ENCODE measurements at regions not wholly inside any gene's neighbourhood (a gene's known extent, or its start where the extent isn't known, plus 50 kb on each side); places are given as distances from the start of the nearest gene placed in this dataset.

- no peaks in the 10 kb centered on the region for H3K4me1 ChIP-seq (ENCODE audit: control insufficient read depth, extremely low read depth, insufficient read depth, low read length)
- H3K27ac ChIP-seq (ENCODE audit: insufficient read depth, low read depth, low read length): no peak overlapping the region
- no peaks in the 10 kb centered on the region for H3K36me3 ChIP-seq (ENCODE audit: control insufficient read depth in 2 of 2, extremely low read depth in 1 of 2, insufficient read depth in 2 of 2, low read length in 2 of 2)
- ChIA-PET CTCF (interaction anchor here (1.2 kb wide), 1 partner anchor 18 kb away, joined by 3 read pairs; no protein-coding TSS in a partner anchor), POLR2A (no interaction called here)
- TF ChIP-seq EZH2 (IDR thresholded peaks at IDR 0.05; ENCODE audit: borderline replicate concordance, low read depth, low read length, severe bottlenecking) (no peak), POLR2AphosphoS5 (IDR thresholded peaks at IDR 0.05; ENCODE audit: insufficient read depth, low read depth, low read length) (no peak), GATA2 (IDR thresholded peaks at IDR 0.05; ENCODE audit: insufficient read depth, insufficient read length, low read depth, low read length) (no peak), POLR2A (IDR thresholded peaks at IDR 0.05; ENCODE audit: low read depth, low read length) (no peak), FOS (IDR thresholded peaks at IDR 0.05; ENCODE audit: borderline replicate concordance, insufficient read depth, low read length) (no peak), MYC (IDR thresholded peaks at IDR 0.05; ENCODE audit: low read depth, low read length) (no peak), JUN (IDR thresholded peaks at IDR 0.05; ENCODE audit: borderline replicate concordance, insufficient read depth, insufficient read length, low read depth) (no peak)
- TF ChIP-seq, protein P1, sequence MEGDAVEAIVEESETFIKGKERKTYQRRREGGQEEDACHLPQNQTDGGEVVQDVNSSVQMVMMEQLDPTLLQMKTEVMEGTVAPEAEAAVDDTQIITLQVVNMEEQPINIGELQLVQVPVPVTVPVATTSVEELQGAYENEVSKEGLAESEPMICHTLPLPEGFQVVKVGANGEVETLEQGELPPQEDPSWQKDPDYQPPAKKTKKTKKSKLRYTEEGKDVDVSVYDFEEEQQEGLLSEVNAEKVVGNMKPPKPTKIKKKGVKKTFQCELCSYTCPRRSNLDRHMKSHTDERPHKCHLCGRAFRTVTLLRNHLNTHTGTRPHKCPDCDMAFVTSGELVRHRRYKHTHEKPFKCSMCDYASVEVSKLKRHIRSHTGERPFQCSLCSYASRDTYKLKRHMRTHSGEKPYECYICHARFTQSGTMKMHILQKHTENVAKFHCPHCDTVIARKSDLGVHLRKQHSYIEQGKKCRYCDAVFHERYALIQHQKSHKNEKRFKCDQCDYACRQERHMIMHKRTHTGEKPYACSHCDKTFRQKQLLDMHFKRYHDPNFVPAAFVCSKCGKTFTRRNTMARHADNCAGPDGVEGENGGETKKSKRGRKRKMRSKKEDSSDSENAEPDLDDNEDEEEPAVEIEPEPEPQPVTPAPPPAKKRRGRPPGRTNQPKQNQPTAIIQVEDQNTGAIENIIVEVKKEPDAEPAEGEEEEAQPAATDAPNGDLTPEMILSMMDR (IDR thresholded peaks at IDR 0.05; ENCODE audit: extremely low read depth in 1 of 2, insufficient read depth in 1 of 2, low read depth in 1 of 2, low read length in 2 of 2): no peak
- TF ChIP-seq, protein P2, sequence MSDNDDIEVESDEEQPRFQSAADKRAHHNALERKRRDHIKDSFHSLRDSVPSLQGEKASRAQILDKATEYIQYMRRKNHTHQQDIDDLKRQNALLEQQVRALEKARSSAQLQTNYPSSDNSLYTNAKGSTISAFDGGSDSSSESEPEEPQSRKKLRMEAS (IDR thresholded peaks at IDR 0.05; ENCODE audit: insufficient read depth, insufficient read length): no peak
- dilution Hi-C loops (cut with MboI; ENCODE audit: extremely low pct_ligation_motif_present, low sequenced_read_pairs): no loop called here
- H3K9ac ChIP-seq (replicated peaks; ENCODE audit: extremely low read depth, insufficient read depth, low read length): no peak overlapping the region
- H3K4me2 ChIP-seq (ENCODE audit: insufficient read depth, low read length): no peak overlapping the region
- H3K4me3 ChIP-seq (replicated peaks in 1 of 3; ENCODE audit: insufficient read depth in 1 of 3, low read depth in 1 of 3, low read length in 3 of 3): no peak overlapping the region
- no peaks in the 10 kb centered on the region for H3K9me1 ChIP-seq (replicated peaks; ENCODE audit: control insufficient read depth, extremely low read depth, insufficient read depth, low read length)
- H2AFZ ChIP-seq (ENCODE audit: low read depth, low read length): no peak overlapping the region
- no peaks in the 10 kb centered on the region for H4K20me1 ChIP-seq (replicated peaks; ENCODE audit: control insufficient read depth, extremely low read depth, insufficient read depth, low read length)
- no peaks in the 10 kb centered on the region for H3K27me3 ChIP-seq (ENCODE audit: control insufficient read depth in 2 of 2, insufficient read depth in 2 of 2, low read length in 2 of 2)
- no peaks in the 10 kb centered on the region for H3K9me3 ChIP-seq (replicated peaks; ENCODE audit: control insufficient read depth, insufficient read depth, low read length)
- no peak for FAIRE-seq
- H3K79me2 ChIP-seq (ENCODE audit: control insufficient read depth, insufficient read depth, low read length): no peaks in the 10 kb centered on the region
- DNase-seq (ENCODE audit: low read depth, low spot score): peak; percentile 66
- intact Hi-C loops (cut with micrococcal nuclease): no loop called here
- no TSS peak for BruUV-seq (replicated peaks)
These were observed 462.9 kb upstream of the ADAMTS5 start for GRCh38 chr21:27429710-27430341.
